ENCODE measurements at regions not wholly inside any gene's neighbourhood (a gene's known extent, or its start where the extent isn't known, plus 50 kb on each side); places are given as distances from the start of the nearest gene placed in this dataset.

DNA sequence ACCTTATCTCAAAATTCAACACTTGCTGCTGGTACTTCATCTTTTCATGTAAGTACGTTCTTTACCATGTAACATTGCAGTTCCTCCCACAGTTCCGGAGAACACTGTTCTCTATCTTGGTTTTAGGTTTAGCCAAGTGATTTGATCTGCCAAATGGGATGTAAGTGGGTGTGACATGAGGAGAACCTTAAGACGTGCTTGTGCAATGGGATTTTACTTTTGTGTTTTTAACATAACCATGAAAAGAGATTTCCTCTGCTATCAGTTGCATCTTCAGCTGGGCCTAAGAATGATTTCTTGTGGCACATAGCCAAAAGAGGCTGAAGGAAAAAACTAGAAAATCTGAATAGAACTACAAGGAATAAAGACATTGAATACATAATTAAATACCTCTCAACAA lies 894.5 kb upstream of the ALCAM start (continued):
- TF ChIP-seq, protein P1, sequence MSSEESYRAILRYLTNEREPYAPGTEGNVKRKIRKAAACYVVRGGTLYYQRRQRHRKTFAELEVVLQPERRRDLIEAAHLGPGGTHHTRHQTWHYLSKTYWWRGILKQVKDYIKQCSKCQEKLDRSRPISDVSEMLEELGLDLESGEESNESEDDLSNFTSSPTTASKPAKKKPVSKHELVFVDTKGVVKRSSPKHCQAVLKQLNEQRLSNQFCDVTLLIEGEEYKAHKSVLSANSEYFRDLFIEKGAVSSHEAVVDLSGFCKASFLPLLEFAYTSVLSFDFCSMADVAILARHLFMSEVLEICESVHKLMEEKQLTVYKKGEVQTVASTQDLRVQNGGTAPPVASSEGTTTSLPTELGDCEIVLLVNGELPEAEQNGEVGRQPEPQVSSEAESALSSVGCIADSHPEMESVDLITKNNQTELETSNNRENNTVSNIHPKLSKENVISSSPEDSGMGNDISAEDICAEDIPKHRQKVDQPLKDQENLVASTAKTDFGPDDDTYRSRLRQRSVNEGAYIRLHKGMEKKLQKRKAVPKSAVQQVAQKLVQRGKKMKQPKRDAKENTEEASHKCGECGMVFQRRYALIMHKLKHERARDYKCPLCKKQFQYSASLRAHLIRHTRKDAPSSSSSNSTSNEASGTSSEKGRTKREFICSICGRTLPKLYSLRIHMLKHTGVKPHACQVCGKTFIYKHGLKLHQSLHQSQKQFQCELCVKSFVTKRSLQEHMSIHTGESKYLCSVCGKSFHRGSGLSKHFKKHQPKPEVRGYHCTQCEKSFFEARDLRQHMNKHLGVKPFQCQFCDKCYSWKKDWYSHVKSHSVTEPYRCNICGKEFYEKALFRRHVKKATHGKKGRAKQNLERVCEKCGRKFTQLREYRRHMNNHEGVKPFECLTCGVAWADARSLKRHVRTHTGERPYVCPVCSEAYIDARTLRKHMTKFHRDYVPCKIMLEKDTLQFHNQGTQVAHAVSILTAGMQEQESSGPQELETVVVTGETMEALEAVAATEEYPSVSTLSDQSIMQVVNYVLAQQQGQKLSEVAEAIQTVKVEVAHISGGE (CRISPR knock-in tag; IDR thresholded peaks at IDR 0.05) = no peak
- TF ChIP-seq, protein P2, sequence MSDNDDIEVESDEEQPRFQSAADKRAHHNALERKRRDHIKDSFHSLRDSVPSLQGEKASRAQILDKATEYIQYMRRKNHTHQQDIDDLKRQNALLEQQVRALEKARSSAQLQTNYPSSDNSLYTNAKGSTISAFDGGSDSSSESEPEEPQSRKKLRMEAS (IDR thresholded peaks at IDR 0.05; ENCODE audit: low read depth, low read length) = no peak

DNA sequence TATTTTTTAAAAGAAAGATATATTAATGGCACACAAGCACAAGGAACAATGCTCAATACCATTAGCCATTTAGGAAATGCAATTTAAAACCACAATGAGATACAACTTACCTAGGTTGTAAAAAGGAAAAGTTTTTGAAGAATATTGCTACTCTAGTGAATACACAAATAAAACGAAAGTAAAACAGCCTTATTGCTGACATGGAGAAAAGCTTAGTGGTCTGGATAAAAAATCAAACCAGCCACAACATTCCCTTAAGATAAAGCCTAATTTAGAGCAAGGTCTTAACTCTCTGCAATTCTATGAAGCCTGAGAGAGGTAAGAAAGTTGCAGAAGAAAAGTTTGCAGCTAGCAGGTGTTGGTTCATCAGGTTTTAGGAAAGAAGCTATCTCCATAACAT lies 892.7 kb upstream of the ALCAM start:
- in situ Hi-C loops (cut with MboI) = no loop called here
- ChIA-PET POLR2A (no interaction called here), SMC1A (ENCODE audit: uncharacterized antibody, unreplicated experiment) (no interaction called here), RAD21 (ENCODE audit: unreplicated experiment) (no interaction called here), CTCF (no interaction called here)
- FAIRE-seq = peak; percentile 7
- Histone ChIP-seq H3K27ac (ENCODE audit: control insufficient read depth, insufficient read depth) (no peak overlapping the region), H3K79me2 (ENCODE audit: control insufficient read depth, insufficient read depth, low read length) (no peaks in the 10 kb centered on the region), H2AFZ (ENCODE audit: control insufficient read depth, low read depth, low read length) (no peak overlapping the region), H3K36me3 (ENCODE audit: control insufficient read depth in 2 of 2, insufficient read depth in 2 of 2, low read length in 1 of 2) (no peaks in the 10 kb centered on the region), H3K9ac (ENCODE audit: control insufficient read depth, insufficient read depth, low read length) (no peak overlapping the region), H3K27me3 (replicated peaks in 1 of 2; ENCODE audit: control insufficient read depth in 2 of 2, insufficient read depth in 2 of 2, low read length in 1 of 2) (no peaks in the 10 kb centered on the region), H3K9me3 (replicated peaks; ENCODE audit: control insufficient read depth, insufficient read depth, low read length) (peaks cover 4% of the 10 kb centered on the region; the same call in 1 of the 3 replicates), H3K4me3 (no peak overlapping the region), H3K4me1 (ENCODE audit: control insufficient read depth, insufficient read depth, low read length) (no peaks in the 10 kb centered on the region), H3K4me2 (ENCODE audit: control insufficient read depth, insufficient read depth) (no peak overlapping the region), H4K20me1 (ENCODE audit: control insufficient read depth, insufficient read depth) (no peaks in the 10 kb centered on the region)
- 38% methylated on average over 1 of the region's 1 CpG for WGBS (ENCODE audit: insufficient coverage, insufficient replicate concordance, low lambda C conversion rate, missing lambda C conversion rate)
- no TSS peak for BruUV-seq (replicated peaks)
- intact Hi-C loops (cut with micrococcal nuclease; ENCODE audit: unreplicated experiment) = no loop called here
- ATAC-seq = no peak
- no peak for DNase-seq (ENCODE audit: low read depth, low spot score)
- TF ChIP-seq RELA (IDR thresholded peaks at IDR 0.05; ENCODE audit: borderline replicate concordance, partially characterized antibody) (no peak), ESRRA (IDR thresholded peaks at IDR 0.05; ENCODE audit: low read length) (no peak), SIN3A (IDR thresholded peaks at IDR 0.05; ENCODE audit: low read depth, low read length) (no peak), IKZF1 (conservative IDR thresholded peaks at IDR 0.05) (no peak), FOXK2 (IDR thresholded peaks at IDR 0.05) (no peak), NR2C2 (IDR thresholded peaks at IDR 0.05; ENCODE audit: borderline replicate concordance, control insufficient read depth, insufficient read length, low read depth) (no peak), CBFB (IDR thresholded peaks at IDR 0.05; ENCODE audit: low read depth) (no peak), FOS (IDR thresholded peaks at IDR 0.05; ENCODE audit: borderline replicate concordance, extremely low read depth, insufficient read length) (no peak)
- TF ChIP-seq, protein P3, sequence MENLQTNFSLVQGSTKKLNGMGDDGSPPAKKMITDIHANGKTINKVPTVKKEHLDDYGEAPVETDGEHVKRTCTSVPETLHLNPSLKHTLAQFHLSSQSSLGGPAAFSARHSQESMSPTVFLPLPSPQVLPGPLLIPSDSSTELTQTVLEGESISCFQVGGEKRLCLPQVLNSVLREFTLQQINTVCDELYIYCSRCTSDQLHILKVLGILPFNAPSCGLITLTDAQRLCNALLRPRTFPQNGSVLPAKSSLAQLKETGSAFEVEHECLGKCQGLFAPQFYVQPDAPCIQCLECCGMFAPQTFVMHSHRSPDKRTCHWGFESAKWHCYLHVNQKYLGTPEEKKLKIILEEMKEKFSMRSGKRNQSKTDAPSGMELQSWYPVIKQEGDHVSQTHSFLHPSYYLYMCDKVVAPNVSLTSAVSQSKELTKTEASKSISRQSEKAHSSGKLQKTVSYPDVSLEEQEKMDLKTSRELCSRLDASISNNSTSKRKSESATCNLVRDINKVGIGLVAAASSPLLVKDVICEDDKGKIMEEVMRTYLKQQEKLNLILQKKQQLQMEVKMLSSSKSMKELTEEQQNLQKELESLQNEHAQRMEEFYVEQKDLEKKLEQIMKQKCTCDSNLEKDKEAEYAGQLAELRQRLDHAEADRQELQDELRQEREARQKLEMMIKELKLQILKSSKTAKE (IDR thresholded peaks at IDR 0.05; ENCODE audit: low read depth, poor library complexity, severe bottlenecking) = no peak
- TF ChIP-seq, protein P4, sequence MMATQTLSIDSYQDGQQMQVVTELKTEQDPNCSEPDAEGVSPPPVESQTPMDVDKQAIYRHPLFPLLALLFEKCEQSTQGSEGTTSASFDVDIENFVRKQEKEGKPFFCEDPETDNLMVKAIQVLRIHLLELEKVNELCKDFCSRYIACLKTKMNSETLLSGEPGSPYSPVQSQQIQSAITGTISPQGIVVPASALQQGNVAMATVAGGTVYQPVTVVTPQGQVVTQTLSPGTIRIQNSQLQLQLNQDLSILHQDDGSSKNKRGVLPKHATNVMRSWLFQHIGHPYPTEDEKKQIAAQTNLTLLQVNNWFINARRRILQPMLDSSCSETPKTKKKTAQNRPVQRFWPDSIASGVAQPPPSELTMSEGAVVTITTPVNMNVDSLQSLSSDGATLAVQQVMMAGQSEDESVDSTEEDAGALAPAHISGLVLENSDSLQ (IDR thresholded peaks at IDR 0.05) = no peak
- TF ChIP-seq, protein P5, sequence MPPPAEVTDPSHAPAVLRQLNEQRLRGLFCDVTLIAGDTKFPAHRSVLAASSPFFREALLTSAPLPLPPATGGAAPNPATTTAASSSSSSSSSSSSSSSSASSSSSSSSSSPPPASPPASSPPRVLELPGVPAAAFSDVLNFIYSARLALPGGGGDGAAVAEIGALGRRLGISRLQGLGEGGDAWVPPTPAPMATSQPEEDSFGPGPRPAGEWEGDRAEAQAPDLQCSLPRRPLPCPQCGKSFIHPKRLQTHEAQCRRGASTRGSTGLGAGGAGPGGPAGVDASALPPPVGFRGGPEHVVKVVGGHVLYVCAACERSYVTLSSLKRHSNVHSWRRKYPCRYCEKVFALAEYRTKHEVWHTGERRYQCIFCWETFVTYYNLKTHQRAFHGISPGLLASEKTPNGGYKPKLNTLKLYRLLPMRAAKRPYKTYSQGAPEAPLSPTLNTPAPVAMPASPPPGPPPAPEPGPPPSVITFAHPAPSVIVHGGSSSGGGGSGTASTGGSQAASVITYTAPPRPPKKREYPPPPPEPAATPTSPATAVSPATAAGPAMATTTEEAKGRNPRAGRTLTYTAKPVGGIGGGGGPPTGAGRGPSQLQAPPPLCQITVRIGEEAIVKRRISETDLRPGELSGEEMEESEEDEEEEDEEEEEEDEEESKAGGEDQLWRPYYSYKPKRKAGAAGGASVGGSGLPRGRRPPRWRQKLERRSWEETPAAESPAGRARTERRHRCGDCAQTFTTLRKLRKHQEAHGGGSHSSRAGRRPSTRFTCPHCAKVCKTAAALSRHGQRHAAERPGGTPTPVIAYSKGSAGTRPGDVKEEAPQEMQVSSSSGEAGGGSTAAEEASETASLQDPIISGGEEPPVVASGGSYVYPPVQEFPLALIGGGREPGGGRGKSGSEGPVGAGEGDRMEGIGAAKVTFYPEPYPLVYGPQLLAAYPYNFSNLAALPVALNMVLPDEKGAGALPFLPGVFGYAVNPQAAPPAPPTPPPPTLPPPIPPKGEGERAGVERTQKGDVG (CRISPR knock-in tag; IDR thresholded peaks at IDR 0.05) = no peak
